Smooth muscle cell (in vitro differentiated cells): ENCODE measurements at regions not wholly inside any gene's neighbourhood (a gene's known extent, or its start where the extent isn't known, plus 50 kb on each side); places are given as distances from the start of the nearest gene placed in this dataset.

Experiments used
- DNase-seq: peaks from one replicate; lab custom pipeline; 2025; ENCODE audit not compliant: unreplicated experiment; lab: John Stamatoyannopoulos, UW
- H2AFZ ChIP-seq: fragments of 200-600 bp; sonication (generic); 2 replicates; pipeline ENCODE4 v1.6.0; 2016; ENCODE audit warnings: antibody characterized with exemption, low read depth, mild to moderate bottlenecking
- H3F3A ChIP-seq: fragments of 200-600 bp; sonication (generic); 2 replicates; pipeline ENCODE4 v1.6.0; 2017; ENCODE audit warnings: antibody characterized with exemption, low read depth
- H3K27ac ChIP-seq: fragments of 200-600 bp; sonication (generic); 2 replicates; pipeline ENCODE4 v1.5.1; 2016; ENCODE audit warnings: low read depth, mild to moderate bottlenecking
- H3K27me3 ChIP-seq: fragments of 200-600 bp; sonication (generic); 2 replicates; pipeline ENCODE4 v1.6.1; 2016; ENCODE audit warnings: low read depth, mild to moderate bottlenecking
- H3K36me3 ChIP-seq: fragments of 200-600 bp; sonication (generic); 2 replicates; pipeline ENCODE4 v1.5.1; 2016; ENCODE audit warnings: low read depth
- H3K4me1 ChIP-seq: fragments of 200-600 bp; sonication (generic); 2 replicates; pipeline ENCODE4 v1.5.1; 2016; ENCODE audit warnings: low read depth
- H3K4me2 ChIP-seq: fragments of 200-600 bp; sonication (generic); 2 replicates; pipeline ENCODE4 v1.6.0; 2016; ENCODE audit warnings: mild to moderate bottlenecking
- H3K4me3 ChIP-seq: fragments of 200-600 bp; sonication (generic); 2 replicates; pipeline ENCODE4 v1.5.1; 2016; ENCODE audit warnings: mild to moderate bottlenecking
- H3K79me2 ChIP-seq: fragments of 200-600 bp; sonication (generic); 2 replicates; pipeline ENCODE4 v1.6.0; 2016; ENCODE audit warnings: low read depth, mild to moderate bottlenecking
- H3K9ac ChIP-seq: fragments of 200-600 bp; sonication (generic); 2 replicates; pipeline ENCODE4 v1.6.0; 2016; ENCODE audit warnings: low read depth
- H3K9me3 ChIP-seq: fragments of 200-600 bp; sonication (generic); replicated peaks from 2 replicates; pipeline ENCODE4 v1.5.1; 2016; ENCODE audit warnings: low read depth
- H4K20me1 ChIP-seq: fragments of 200-600 bp; sonication (generic); 2 replicates; pipeline ENCODE4 v1.6.0; 2016; ENCODE audit warnings: low read depth
- WGBS: methylation state at CpG from one replicate; pipeline ENCODE4 v1.1.7; 2016; ENCODE audit warnings: low lambda C conversion rate; 5-methylcytosine and 5-hydroxymethylcytosine counted together
- TF ChIP-seq, protein P1 (sequence below): fragments of 200-600 bp; sonication (generic); IDR thresholded peaks from 2 replicates; pipeline ENCODE4 v1.5.1; 2017; ENCODE audit warnings: borderline replicate concordance, mild to moderate bottlenecking, antibody characterized with exemption; ENCODE audit not compliant: insufficient read depth, poor library complexity, severe bottlenecking

DNA sequence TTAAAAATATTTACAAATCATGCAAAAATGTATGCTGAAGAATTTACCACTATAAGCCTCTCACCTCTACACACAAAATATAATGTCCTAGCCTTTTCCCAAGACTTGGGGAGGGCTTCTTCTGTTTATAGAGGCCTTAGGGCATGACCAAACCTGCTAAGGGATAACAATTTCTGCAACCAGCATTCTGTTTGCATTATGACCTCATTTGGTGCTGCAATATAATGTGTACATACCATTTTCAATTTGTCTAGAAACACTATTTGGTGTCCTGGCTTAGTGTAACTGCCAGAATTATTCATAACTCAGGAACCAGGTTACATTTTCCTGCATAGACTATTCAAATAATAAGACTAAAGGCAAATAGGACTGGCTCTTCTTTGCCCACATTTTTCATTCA lies 446.6 kb upstream of the SORCS1 start:
- Histone ChIP-seq H3K4me1 (no peaks in the 10 kb centered on the region), H3K27me3 (no peaks in the 10 kb centered on the region), H3K79me2 (no peaks in the 10 kb centered on the region), H3K9ac (no peak overlapping the region), H3K4me3 (no peak overlapping the region), H3F3A (no peaks in the 10 kb centered on the region), H3K4me2 (no peak overlapping the region), H3K9me3 (no peaks in the 10 kb centered on the region), H4K20me1 (no peaks in the 10 kb centered on the region), H3K27ac (no peak overlapping the region), H3K36me3 (no peaks in the 10 kb centered on the region), H2AFZ (no peak overlapping the region)
- TF ChIP-seq, protein P1, sequence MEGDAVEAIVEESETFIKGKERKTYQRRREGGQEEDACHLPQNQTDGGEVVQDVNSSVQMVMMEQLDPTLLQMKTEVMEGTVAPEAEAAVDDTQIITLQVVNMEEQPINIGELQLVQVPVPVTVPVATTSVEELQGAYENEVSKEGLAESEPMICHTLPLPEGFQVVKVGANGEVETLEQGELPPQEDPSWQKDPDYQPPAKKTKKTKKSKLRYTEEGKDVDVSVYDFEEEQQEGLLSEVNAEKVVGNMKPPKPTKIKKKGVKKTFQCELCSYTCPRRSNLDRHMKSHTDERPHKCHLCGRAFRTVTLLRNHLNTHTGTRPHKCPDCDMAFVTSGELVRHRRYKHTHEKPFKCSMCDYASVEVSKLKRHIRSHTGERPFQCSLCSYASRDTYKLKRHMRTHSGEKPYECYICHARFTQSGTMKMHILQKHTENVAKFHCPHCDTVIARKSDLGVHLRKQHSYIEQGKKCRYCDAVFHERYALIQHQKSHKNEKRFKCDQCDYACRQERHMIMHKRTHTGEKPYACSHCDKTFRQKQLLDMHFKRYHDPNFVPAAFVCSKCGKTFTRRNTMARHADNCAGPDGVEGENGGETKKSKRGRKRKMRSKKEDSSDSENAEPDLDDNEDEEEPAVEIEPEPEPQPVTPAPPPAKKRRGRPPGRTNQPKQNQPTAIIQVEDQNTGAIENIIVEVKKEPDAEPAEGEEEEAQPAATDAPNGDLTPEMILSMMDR: no peak
- no peak for DNase-seq

DNA sequence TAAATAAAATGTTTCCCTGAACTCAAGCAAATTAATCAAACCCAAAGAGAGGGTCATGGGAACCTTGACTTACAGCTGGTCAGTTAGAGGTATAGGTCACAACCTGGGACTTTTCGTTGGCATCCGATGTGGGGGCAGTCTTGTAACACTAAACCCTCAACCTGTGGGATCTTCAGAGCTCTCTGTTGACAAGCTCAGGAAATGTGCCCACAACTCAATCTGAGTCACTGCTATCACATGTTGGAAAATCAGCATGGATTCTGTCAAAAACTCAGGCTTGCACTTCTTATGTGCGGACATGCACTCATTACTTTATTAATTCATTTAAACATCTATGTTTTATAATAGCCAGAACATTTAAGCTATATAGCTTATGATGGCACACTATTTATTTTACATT lies 424.6 kb upstream of the SORCS1 start:
- H3K79me2 ChIP-seq: no peaks in the 10 kb centered on the region
- WGBS: 93% methylated on average over 3 of the region's 3 CpGs
- no peaks in the 10 kb centered on the region for H4K20me1 ChIP-seq
- no peak overlapping the region for H3K4me2 ChIP-seq
- no peak overlapping the region for H2AFZ ChIP-seq
- H3K4me3 ChIP-seq: no peak overlapping the region
- TF ChIP-seq, protein P1: no peak
- no peaks in the 10 kb centered on the region for H3F3A ChIP-seq
- no peak overlapping the region for H3K27ac ChIP-seq
- no peaks in the 10 kb centered on the region for H3K4me1 ChIP-seq
- H3K9ac ChIP-seq: no peak overlapping the region
- DNase-seq: no peak
- H3K27me3 ChIP-seq: no peaks in the 10 kb centered on the region
- no peaks in the 10 kb centered on the region for H3K9me3 ChIP-seq
- no peaks in the 10 kb centered on the region for H3K36me3 ChIP-seq

DNA sequence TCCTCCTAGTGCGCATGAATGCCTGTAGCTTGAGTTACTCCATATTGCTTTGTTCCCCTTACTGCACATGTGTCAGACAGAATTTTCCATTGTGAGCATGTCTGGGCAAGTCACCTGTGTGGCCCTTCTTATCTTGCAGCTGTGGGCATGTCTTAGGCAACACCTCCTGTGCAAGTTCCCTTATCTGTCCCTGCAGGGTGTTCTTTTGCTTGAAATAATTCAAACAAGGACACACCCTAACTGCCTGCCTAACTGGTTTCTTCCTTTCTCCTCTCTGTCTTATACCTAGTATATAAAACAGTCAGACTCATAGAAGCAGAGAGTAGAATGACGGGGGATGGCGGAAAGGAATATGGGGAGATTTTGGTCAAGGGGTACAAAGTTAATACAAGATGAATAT lies 421.1 kb upstream of the SORCS1 start:
- Histone ChIP-seq H3K27me3 (no peaks in the 10 kb centered on the region), H3K9me3 (no peaks in the 10 kb centered on the region), H3K79me2 (no peaks in the 10 kb centered on the region), H3K27ac (no peak overlapping the region), H3K9ac (no peak overlapping the region), H3F3A (no peaks in the 10 kb centered on the region), H3K4me1 (no peaks in the 10 kb centered on the region), H3K36me3 (no peaks in the 10 kb centered on the region), H2AFZ (no peak overlapping the region), H4K20me1 (no peaks in the 10 kb centered on the region), H3K4me2 (no peak overlapping the region), H3K4me3 (no peak overlapping the region)
- no peak for DNase-seq
- 97% methylated on average over 3 of the region's 3 CpGs for WGBS
- TF ChIP-seq, protein P1: no peak

DNA sequence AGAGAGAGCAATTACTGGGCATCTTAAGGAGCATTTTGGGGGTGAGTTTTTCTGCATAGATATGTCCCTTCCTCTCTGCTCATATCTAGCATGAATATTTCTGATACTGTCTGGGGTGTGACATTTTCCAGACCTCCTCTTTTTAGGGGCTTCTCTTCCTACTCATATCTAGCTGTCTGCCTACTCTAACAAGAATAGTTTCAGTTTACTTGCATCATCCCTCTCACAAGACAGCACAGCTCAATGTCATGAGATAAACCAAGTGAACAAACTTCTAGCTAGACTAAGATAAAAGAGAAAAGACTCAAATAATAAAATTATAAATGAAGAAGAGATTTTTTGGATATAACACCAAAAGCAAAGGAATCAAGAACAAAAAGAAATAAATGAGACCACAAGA lies 419.5 kb upstream of the SORCS1 start:
- TF ChIP-seq, protein P1: no peak
- Histone ChIP-seq H2AFZ (no peak overlapping the region), H3K79me2 (no peaks in the 10 kb centered on the region), H3K27ac (no peak overlapping the region), H3K27me3 (no peaks in the 10 kb centered on the region), H3K4me3 (no peak overlapping the region), H3K4me2 (no peak overlapping the region), H3F3A (no peaks in the 10 kb centered on the region), H4K20me1 (no peaks in the 10 kb centered on the region), H3K9ac (no peak overlapping the region), H3K36me3 (no peaks in the 10 kb centered on the region), H3K9me3 (no peaks in the 10 kb centered on the region), H3K4me1 (no peaks in the 10 kb centered on the region)
- DNase-seq: no peak
